H9 (cell line): ENCODE measurements at regions not wholly inside any gene's neighbourhood (a gene's known extent, or its start where the extent isn't known, plus 50 kb on each side); places are given as distances from the start of the nearest gene placed in this dataset.

ENCODE experiments used
- DNase-seq: peaks from one replicate; pipeline ENCODE4 v3.0.0-alpha.2; 2017
- H2AFZ ChIP-seq: one replicate; pipeline ENCODE4 v1.6.1; 2013; ENCODE audit warnings: mild to moderate bottlenecking, low read length, control low read depth, moderate library complexity
- H2AK5ac ChIP-seq: 2 replicates; pipeline ENCODE4 v1.6.1; 2013; ENCODE audit warnings: low read length, control low read depth, mixed read lengths; ENCODE audit not compliant: insufficient read length
- H2BK120ac ChIP-seq: one replicate; pipeline ENCODE4 v1.6.1; 2013; ENCODE audit warnings: low read depth, mild to moderate bottlenecking, low read length, control low read depth, inconsistent platforms; ENCODE audit not compliant: poor library complexity, severe bottlenecking
- H2BK12ac ChIP-seq: 2 replicates; pipeline ENCODE4 v1.6.1; 2013; ENCODE audit warnings: low read length, control low read depth, mixed read lengths, low read depth; ENCODE audit not compliant: insufficient read length
- H2BK15ac ChIP-seq: 2 replicates; pipeline ENCODE4 v1.6.1; 2013; ENCODE audit warnings: low read depth, low read length, control low read depth
- H2BK20ac ChIP-seq: one replicate; pipeline ENCODE4 v1.6.1; 2013; ENCODE audit warnings: low read depth, mild to moderate bottlenecking, low read length, control low read depth, inconsistent platforms; ENCODE audit not compliant: poor library complexity, severe bottlenecking
- H2BK5ac ChIP-seq: 2 replicates; pipeline ENCODE4 v1.6.1; 2013; ENCODE audit warnings: low read length, control low read depth, mixed read lengths; ENCODE audit not compliant: insufficient read length
- H3K14ac ChIP-seq: 2 replicates; pipeline ENCODE4 v1.6.1; 2013; ENCODE audit warnings: low read length, control low read depth; ENCODE audit not compliant: insufficient read depth
- H3K18ac ChIP-seq: 2 replicates; pipeline ENCODE4 v1.6.1; 2013; ENCODE audit warnings: low read depth, mild to moderate bottlenecking, mixed read lengths, low read length, control low read depth; ENCODE audit not compliant: insufficient read length
- H3K23ac ChIP-seq: 2 replicates; pipeline ENCODE4 v1.6.1; 2013; ENCODE audit warnings: low read length, control low read depth, mixed read lengths, low read depth; ENCODE audit not compliant: insufficient read length
- H3K23me2 ChIP-seq: 2 replicates; pipeline ENCODE4 v1.6.1; 2013; ENCODE audit warnings: low read depth, mild to moderate bottlenecking, mixed read lengths, low read length, control low read depth; ENCODE audit not compliant: insufficient read length, poor library complexity, severe bottlenecking
- H3K27ac ChIP-seq: 2 replicates; pipeline ENCODE4 v1.5.1; 2013; ENCODE audit warnings: low read length, control low read depth, mixed read lengths, low read depth; ENCODE audit not compliant: insufficient read length
- H3K27me3 ChIP-seq: 2 replicates; pipeline ENCODE4 v1.6.1; 2013; ENCODE audit warnings: low read length, control low read depth, inconsistent platforms; ENCODE audit not compliant: insufficient read depth
- H3K4ac ChIP-seq: 2 replicates; pipeline ENCODE4 v1.6.1; 2013; ENCODE audit warnings: low read depth, mild to moderate bottlenecking, control low read depth, inconsistent platforms, low read length, moderate library complexity
- H3K4me1 ChIP-seq: 2 replicates; pipeline ENCODE4 v1.6.1; 2013; ENCODE audit warnings: low read length, control low read depth, inconsistent platforms; ENCODE audit not compliant: insufficient read depth
- H3K4me2 ChIP-seq: 2 replicates; pipeline ENCODE4 v1.6.1; 2013; ENCODE audit warnings: low read length, control low read depth, mixed read lengths; ENCODE audit not compliant: insufficient read length, insufficient read depth
- H3K56ac ChIP-seq: 2 replicates; pipeline ENCODE4 v1.6.1; 2013; ENCODE audit warnings: low read depth, mild to moderate bottlenecking, mixed read lengths, low read length, control low read depth; ENCODE audit not compliant: insufficient read length
- H3K79me1 ChIP-seq: 2 replicates; pipeline ENCODE4 v1.6.1; 2013; ENCODE audit warnings: low read depth, mild to moderate bottlenecking, moderate library complexity, low read length, control low read depth, inconsistent platforms; ENCODE audit not compliant: insufficient read depth, poor library complexity, severe bottlenecking
- H3K79me2 ChIP-seq: 2 replicates; pipeline ENCODE4 v1.6.1; 2013; ENCODE audit warnings: low read length, control low read depth, inconsistent platforms; ENCODE audit not compliant: insufficient read depth
- H3K9ac ChIP-seq: 2 replicates; pipeline ENCODE4 v1.6.1; 2013; ENCODE audit warnings: low read length, control low read depth, mixed read lengths; ENCODE audit not compliant: insufficient read length; ENCODE audit errors: extremely low read depth
- H3K9me3 ChIP-seq: one replicate; pipeline ENCODE4 v1.6.1; 2013; ENCODE audit warnings: low read depth, low read length, inconsistent platforms; ENCODE audit not compliant: control insufficient read depth
- H3T11ph ChIP-seq: one replicate; pipeline ENCODE4 v1.6.1; 2013; ENCODE audit warnings: mild to moderate bottlenecking, low read length, control low read depth, inconsistent platforms
- H4K20me1 ChIP-seq: one replicate; pipeline ENCODE4 v1.6.1; 2013; ENCODE audit not compliant: control insufficient read depth, insufficient read length, insufficient read depth
- H4K5ac ChIP-seq: 2 replicates; pipeline ENCODE4 v1.6.1; 2013; ENCODE audit warnings: low read depth, mild to moderate bottlenecking, mixed read lengths, low read length, control low read depth; ENCODE audit not compliant: insufficient read length
- H4K8ac ChIP-seq: replicated peaks from 2 replicates; pipeline ENCODE4 v1.6.1; 2013; ENCODE audit warnings: low read length, control low read depth, mixed read lengths, low read depth; ENCODE audit not compliant: insufficient read length
- H4K91ac ChIP-seq: 2 replicates; pipeline ENCODE4 v1.6.1; 2013; ENCODE audit warnings: low read depth, mild to moderate bottlenecking, moderate library complexity, mixed read lengths, low read length, control low read depth; ENCODE audit not compliant: insufficient read length
- H3K27ac Mint-ChIP-seq, 3 experiments: 2 replicates in 2 of 3; 3 replicates in 1 of 3; pipeline ENCODE4 v1.8.0; 2020 to 2021; ENCODE audit warnings: mixed read lengths in 3 of 3, mild to moderate bottlenecking in 1 of 3, moderate library complexity in 1 of 3
- H3K27me3 Mint-ChIP-seq: 2 replicates; pipeline ENCODE4 v1.8.0; 2021; ENCODE audit warnings: low read depth, mild to moderate bottlenecking, moderate library complexity, mixed read lengths
- H3K36me3 Mint-ChIP-seq, 3 experiments: 2 replicates in 2 of 3; 3 replicates in 1 of 3; pipeline ENCODE4 v1.8.0; 2020 to 2021; ENCODE audit warnings: low read depth in 3 of 3, mixed read lengths in 3 of 3; ENCODE audit not compliant: insufficient read depth in 1 of 3
- H3K4me1 Mint-ChIP-seq, 2 experiments: 2 replicates each; pipeline ENCODE4 v1.8.0; 2020; ENCODE audit warnings: mixed read lengths in 2 of 2
- H3K4me3 Mint-ChIP-seq, 2 experiments: 2 replicates in 1 of 2; 3 replicates in 1 of 2; pipeline ENCODE4 v1.8.0; 2020 to 2021; ENCODE audit warnings: mild to moderate bottlenecking in 2 of 2, mixed read lengths in 2 of 2, moderate library complexity in 1 of 2
- H3K9me3 Mint-ChIP-seq, 2 experiments: 2 replicates in 1 of 2; 3 replicates in 1 of 2; pipeline ENCODE4 v1.8.0; 2020; ENCODE audit warnings: mild to moderate bottlenecking in 2 of 2, mixed read lengths in 2 of 2, moderate library complexity in 1 of 2
- CTCF ChIP-seq: fragments of 200-600 bp; sonication (generic); conservative IDR thresholded peaks from 3 replicates; pipeline ENCODE4 v1.8.0; 2021; ENCODE audit warnings: antibody characterized with exemption, mild to moderate bottlenecking

DNA sequence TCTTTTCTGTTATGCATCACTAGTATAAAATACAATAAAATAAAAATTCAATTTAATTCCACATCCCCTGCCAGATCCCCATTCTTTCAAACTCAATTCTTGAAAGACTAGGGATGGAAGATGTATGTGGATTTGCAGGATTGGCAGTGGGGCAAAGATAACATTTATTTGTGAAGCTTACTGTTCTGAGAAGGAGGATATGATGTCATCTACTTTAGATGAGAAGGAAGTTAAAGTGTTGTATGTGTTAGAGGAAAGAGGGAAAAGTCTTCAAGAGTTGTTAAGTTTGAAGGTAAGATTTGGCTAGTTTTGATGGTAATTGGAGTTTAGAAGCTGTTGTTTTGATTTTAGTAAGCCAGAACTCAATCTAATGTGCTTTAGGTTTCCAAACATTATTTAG, 845.1 kb upstream of the NR2F2 start:
- no peak overlapping the region for H2BK120ac ChIP-seq
- H3K4me3 Mint-ChIP-seq, result no peak overlapping the region
- H4K91ac ChIP-seq, result no peak overlapping the region
- no peak overlapping the region for H3K27ac Mint-ChIP-seq
- H3K27me3 ChIP-seq, result no peaks in the 10 kb centered on the region
- no peak overlapping the region for H2AFZ ChIP-seq
- H3K79me2 ChIP-seq, result no peaks in the 10 kb centered on the region
- H2BK15ac ChIP-seq, result no peak overlapping the region
- H3K79me1 ChIP-seq, result no peaks in the 10 kb centered on the region
- DNase-seq, result no peak
- no peaks in the 10 kb centered on the region for H3K27me3 Mint-ChIP-seq
- H3K18ac ChIP-seq, result no peak overlapping the region
- H2AK5ac ChIP-seq, result no peak overlapping the region
- H2BK5ac ChIP-seq, result no peak overlapping the region
- H3K14ac ChIP-seq, result no peak overlapping the region
- no peak overlapping the region for H3K27ac ChIP-seq
- no peaks in the 10 kb centered on the region for H3K4me1 Mint-ChIP-seq
- TF ChIP-seq CTCF, result no peak
- peaks cover 2 to 3% of the 10 kb centered on the region in 2 experiments; a peak in 3 of 5 replicates for H3K9me3 Mint-ChIP-seq
- H3T11ph ChIP-seq, result no peak overlapping the region
- no peak overlapping the region for H2BK20ac ChIP-seq
- no peak overlapping the region for H4K8ac ChIP-seq
- no peaks in the 10 kb centered on the region; a peak in 1 of 7 replicates for H3K36me3 Mint-ChIP-seq
- H2BK12ac ChIP-seq, result no peak overlapping the region
- no peak overlapping the region for H3K23ac ChIP-seq
- no peak overlapping the region for H3K9ac ChIP-seq
- H3K56ac ChIP-seq, result no peak overlapping the region
- no peaks in the 10 kb centered on the region for H3K23me2 ChIP-seq
- H3K4ac ChIP-seq, result no peak overlapping the region
- no peaks in the 10 kb centered on the region for H4K20me1 ChIP-seq
- no peaks in the 10 kb centered on the region for H3K4me1 ChIP-seq
- H3K4me2 ChIP-seq, result no peak overlapping the region
- no peak overlapping the region for H4K5ac ChIP-seq
- H3K9me3 ChIP-seq, result no peaks in the 10 kb centered on the region
